Neural progenitor cell (in vitro differentiated cells): ENCODE measurements at regions not wholly inside any gene's neighbourhood (a gene's known extent, or its start where the extent isn't known, plus 50 kb on each side); places are given as distances from the start of the nearest gene placed in this dataset.

ENCODE experiments used
- EZH2phosphoT487 ChIP-seq: fragments of 200-600 bp; sonication (generic); IDR thresholded peaks from 2 replicates; pipeline ENCODE4 v1.6.1; 2017; ENCODE audit warnings: antibody characterized with exemption
- TF ChIP-seq, protein P1 (sequence below): fragments of 200-600 bp; sonication (generic); IDR thresholded peaks from 2 replicates; pipeline ENCODE4 v1.5.1; 2017; ENCODE audit warnings: antibody characterized with exemption, mild to moderate bottlenecking

DNA sequence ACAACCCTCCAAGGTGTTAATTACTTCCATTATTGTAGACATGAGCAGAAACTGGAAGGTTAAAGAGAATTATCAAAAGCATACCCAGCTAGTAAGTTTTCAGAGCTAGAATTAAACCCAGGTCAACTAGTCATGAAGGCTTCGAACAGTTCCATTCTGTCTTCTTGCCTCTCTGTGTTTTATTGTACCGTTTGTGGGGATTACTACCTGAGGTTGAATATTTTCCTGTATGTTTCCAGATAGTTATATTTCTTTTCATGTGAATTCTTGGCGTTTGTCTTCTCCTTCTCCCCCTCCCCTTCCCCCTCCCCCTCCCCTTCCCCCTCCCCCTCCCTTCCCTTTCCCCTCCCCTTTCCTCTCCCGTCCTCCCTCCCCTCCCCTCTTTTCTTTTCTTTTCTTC, 218.0 kb upstream of the GALNT17 start:
- TF ChIP-seq, protein P1, sequence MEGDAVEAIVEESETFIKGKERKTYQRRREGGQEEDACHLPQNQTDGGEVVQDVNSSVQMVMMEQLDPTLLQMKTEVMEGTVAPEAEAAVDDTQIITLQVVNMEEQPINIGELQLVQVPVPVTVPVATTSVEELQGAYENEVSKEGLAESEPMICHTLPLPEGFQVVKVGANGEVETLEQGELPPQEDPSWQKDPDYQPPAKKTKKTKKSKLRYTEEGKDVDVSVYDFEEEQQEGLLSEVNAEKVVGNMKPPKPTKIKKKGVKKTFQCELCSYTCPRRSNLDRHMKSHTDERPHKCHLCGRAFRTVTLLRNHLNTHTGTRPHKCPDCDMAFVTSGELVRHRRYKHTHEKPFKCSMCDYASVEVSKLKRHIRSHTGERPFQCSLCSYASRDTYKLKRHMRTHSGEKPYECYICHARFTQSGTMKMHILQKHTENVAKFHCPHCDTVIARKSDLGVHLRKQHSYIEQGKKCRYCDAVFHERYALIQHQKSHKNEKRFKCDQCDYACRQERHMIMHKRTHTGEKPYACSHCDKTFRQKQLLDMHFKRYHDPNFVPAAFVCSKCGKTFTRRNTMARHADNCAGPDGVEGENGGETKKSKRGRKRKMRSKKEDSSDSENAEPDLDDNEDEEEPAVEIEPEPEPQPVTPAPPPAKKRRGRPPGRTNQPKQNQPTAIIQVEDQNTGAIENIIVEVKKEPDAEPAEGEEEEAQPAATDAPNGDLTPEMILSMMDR, result no peak
- no peak for TF ChIP-seq EZH2phosphoT487
